ENCODE measurements at regions not wholly inside any gene's neighbourhood (a gene's known extent, or its start where the extent isn't known, plus 50 kb on each side); places are given as distances from the start of the nearest gene placed in this dataset.
"Not testable (repeated sequence)": the region's sequence is repeated elsewhere in the genome, so short reads cannot be mapped to it uniquely, and the experiment has no call there.

DNA sequence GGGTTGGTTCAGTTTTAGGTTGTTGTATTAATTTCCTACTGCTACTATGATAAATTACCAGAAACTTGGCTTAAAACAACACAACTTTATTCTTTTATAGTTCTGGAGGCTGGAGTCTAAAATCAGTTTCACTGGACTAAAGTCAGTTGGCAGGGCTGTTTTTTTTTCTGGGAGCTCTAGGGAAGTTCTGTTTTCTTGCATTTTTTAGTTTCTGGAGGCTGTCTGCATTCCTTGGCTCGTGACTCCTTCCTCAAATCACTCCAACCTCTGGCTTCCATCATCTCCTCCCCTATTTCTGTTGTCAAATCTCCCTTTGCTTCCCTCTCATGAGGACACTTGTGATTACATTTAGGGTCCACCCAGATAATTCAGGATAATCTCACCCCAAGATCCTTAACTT, 51.3 kb upstream of the SUB1 start:
- TF ChIP-seq, protein P1, sequence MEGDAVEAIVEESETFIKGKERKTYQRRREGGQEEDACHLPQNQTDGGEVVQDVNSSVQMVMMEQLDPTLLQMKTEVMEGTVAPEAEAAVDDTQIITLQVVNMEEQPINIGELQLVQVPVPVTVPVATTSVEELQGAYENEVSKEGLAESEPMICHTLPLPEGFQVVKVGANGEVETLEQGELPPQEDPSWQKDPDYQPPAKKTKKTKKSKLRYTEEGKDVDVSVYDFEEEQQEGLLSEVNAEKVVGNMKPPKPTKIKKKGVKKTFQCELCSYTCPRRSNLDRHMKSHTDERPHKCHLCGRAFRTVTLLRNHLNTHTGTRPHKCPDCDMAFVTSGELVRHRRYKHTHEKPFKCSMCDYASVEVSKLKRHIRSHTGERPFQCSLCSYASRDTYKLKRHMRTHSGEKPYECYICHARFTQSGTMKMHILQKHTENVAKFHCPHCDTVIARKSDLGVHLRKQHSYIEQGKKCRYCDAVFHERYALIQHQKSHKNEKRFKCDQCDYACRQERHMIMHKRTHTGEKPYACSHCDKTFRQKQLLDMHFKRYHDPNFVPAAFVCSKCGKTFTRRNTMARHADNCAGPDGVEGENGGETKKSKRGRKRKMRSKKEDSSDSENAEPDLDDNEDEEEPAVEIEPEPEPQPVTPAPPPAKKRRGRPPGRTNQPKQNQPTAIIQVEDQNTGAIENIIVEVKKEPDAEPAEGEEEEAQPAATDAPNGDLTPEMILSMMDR (IDR thresholded peaks at IDR 0.05; ENCODE audit: partially characterized antibody, unreplicated experiment): no peak
- no peak for DNase-seq
- Mint-ChIP-seq H3K27ac (ENCODE audit: unreplicated experiment) (no peak overlapping the region), H3K36me3 (ENCODE audit: unreplicated experiment) (no peaks in the 10 kb centered on the region), H3K9me3 (ENCODE audit: unreplicated experiment) (no peaks in the 10 kb centered on the region), H3K27me3 (ENCODE audit: unreplicated experiment) (no peaks in the 10 kb centered on the region), H3K4me3 (ENCODE audit: unreplicated experiment) (no peak overlapping the region), H3K4me1 (ENCODE audit: low read depth, unreplicated experiment) (no peaks in the 10 kb centered on the region)

DNA sequence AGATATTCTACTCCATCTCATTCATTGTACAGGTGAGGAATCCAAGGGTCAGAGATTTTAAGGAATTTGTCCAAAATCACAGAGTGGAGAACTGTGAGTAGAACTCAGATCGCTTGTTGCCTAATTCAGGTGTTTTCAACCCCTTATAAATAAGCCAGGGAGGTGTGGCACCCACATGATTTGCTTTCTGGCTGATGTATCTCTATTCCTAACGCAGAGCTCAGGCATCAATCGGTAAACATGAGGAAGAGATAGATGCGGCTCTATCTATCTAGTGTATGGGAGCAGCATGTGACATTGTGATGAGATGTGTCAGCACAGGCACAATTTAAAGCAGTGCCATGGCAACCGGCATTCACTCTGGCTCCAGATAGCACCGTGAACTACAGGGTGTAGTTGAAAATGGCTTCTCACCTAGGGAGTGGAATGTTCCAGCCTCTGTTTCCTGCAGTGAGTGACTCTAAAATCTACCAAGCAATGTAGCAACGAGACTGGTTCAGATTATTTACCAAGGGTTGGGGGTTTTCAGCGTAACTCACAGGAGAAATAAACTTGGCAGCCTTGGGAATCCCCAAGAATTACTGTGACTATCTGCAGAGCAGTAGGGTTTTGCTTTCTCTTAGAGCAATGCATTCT, 53.4 kb upstream of the SUB1 start:
- Mint-ChIP-seq H3K4me3 (ENCODE audit: unreplicated experiment) (no peak overlapping the region), H3K4me1 (ENCODE audit: low read depth, unreplicated experiment) (no peaks in the 10 kb centered on the region), H3K9me3 (ENCODE audit: unreplicated experiment) (no peaks in the 10 kb centered on the region), H3K27ac (ENCODE audit: unreplicated experiment) (no peak overlapping the region), H3K36me3 (ENCODE audit: unreplicated experiment) (no peaks in the 10 kb centered on the region), H3K27me3 (ENCODE audit: unreplicated experiment) (no peaks in the 10 kb centered on the region)
- TF ChIP-seq, protein P1 (IDR thresholded peaks at IDR 0.05; ENCODE audit: partially characterized antibody, unreplicated experiment): no peak
- DNase-seq: no peak

DNA sequence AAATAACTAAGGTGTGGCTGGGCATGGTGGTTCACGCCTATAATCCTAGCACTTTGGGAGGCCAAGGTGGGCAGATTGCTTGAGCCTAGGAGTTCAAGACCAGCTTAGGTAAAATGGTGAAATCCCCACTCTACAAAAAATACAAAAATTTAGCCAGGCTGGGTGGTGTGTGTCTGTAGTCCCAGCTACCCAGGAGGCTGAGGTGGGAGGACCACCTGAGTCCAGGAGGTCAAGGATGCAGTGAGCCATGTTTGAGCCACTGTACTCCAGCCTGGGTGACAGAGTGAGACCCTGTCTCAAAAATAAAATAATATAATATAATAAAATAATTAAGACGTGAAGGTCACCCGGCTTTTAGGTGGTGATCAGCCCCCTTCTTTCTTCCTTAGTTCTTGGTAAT, 58.0 kb upstream of the SUB1 start:
- H3K9me3 Mint-ChIP-seq (ENCODE audit: unreplicated experiment); H3K27ac Mint-ChIP-seq (ENCODE audit: unreplicated experiment); H3K27me3 Mint-ChIP-seq (ENCODE audit: unreplicated experiment); H3K4me3 Mint-ChIP-seq (ENCODE audit: unreplicated experiment); H3K4me1 Mint-ChIP-seq (ENCODE audit: low read depth, unreplicated experiment); DNase-seq; H3K36me3 Mint-ChIP-seq (ENCODE audit: unreplicated experiment): not testable (repeated sequence)

DNA sequence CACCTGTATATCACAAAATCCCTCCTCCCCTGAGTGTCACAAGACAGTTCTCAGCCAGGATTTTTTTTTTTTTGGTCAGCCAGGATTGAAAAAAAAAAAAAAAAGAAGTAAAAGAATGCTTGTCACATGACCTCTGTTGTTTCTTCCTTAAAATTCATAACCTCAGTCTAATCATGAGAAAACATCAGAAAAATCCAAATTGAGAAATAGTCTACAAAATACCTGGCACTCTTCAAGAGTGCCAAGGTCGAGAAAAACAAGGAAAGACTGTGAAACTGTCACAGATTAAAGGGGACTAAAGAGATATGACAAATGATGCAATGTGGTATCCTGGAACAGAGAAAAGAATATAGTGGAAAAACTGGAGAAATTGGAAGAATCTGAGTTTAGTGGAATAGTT, 58.5 kb upstream of the SUB1 start:
- no peak overlapping the region for H3K4me3 Mint-ChIP-seq (ENCODE audit: unreplicated experiment)

DNA sequence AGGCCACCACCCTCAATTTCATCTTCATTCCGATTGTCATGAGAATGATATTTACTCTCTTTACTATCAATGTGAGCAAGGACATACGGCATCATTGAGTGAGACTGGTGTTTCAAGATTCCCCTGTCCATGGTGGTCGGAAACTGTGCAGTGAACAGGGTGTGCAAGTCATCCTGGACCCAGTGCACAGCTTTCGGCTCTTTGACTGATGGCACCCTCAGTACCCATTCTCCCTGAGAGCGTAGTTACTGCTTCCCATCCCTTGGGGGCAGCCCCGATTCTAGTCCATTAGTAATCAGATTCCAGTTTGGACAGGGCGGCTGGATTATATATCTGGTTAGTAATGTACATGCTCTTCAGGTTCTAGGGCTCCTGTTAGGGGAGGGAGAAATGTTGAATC, 61.7 kb upstream of the SUB1 start:
- Mint-ChIP-seq H3K27me3 (ENCODE audit: unreplicated experiment) (no peaks in the 10 kb centered on the region), H3K9me3 (ENCODE audit: unreplicated experiment) (no peaks in the 10 kb centered on the region), H3K4me1 (ENCODE audit: low read depth, unreplicated experiment) (no peaks in the 10 kb centered on the region), H3K4me3 (ENCODE audit: unreplicated experiment) (no peak overlapping the region), H3K27ac (ENCODE audit: unreplicated experiment) (no peak overlapping the region), H3K36me3 (ENCODE audit: unreplicated experiment) (no peaks in the 10 kb centered on the region)
- DNase-seq: no peak
- TF ChIP-seq, protein P1 (IDR thresholded peaks at IDR 0.05; ENCODE audit: partially characterized antibody, unreplicated experiment): no peak

More for the DNA sequence above, 58.5 kb upstream of the SUB1 start:
- no peaks in the 10 kb centered on the region for H3K4me1 Mint-ChIP-seq (ENCODE audit: low read depth, unreplicated experiment)
- TF ChIP-seq, protein P1 (IDR thresholded peaks at IDR 0.05; ENCODE audit: partially characterized antibody, unreplicated experiment): no peak
- no peak overlapping the region for H3K27ac Mint-ChIP-seq (ENCODE audit: unreplicated experiment)
- no peaks in the 10 kb centered on the region for H3K27me3 Mint-ChIP-seq (ENCODE audit: unreplicated experiment)
- H3K9me3 Mint-ChIP-seq (ENCODE audit: unreplicated experiment): no peaks in the 10 kb centered on the region
- DNase-seq: no peak
- no peaks in the 10 kb centered on the region for H3K36me3 Mint-ChIP-seq (ENCODE audit: unreplicated experiment)
